Medulla oblongata (tissue), 1 donor: ENCODE measurements at regions not wholly inside any gene's neighbourhood (a gene's known extent, or its start where the extent isn't known, plus 50 kb on each side); places are given as distances from the start of the nearest gene placed in this dataset.
"Not testable (repeated sequence)": the region's sequence is repeated elsewhere in the genome, so short reads cannot be mapped to it uniquely, and the experiment has no call there.

Source experiments
- DNase-seq: peaks from one replicate; pipeline ENCODE4 v3.0.0-alpha.2; 2015; ENCODE audit errors: extremely low spot score

GRCh38 chr7:114293289-114294012, 121.2 kb upstream of the FOXP2 start:
- no peak for DNase-seq

GRCh38 chr7:114279901-114280300, 134.7 kb upstream of the FOXP2 start:
- DNase-seq, result no peak

GRCh38 chr7:114273218-114273617, 141.4 kb upstream of the FOXP2 start:
- DNase-seq, result no peak

- no peak for DNase-seq
These were observed 144.9 kb upstream of the FOXP2 start for GRCh38 chr7:114269714-114270113.

GRCh38 chr7:114267550-114267949, 147.1 kb upstream of the FOXP2 start:
- not testable (repeated sequence) for DNase-seq

GRCh38 chr7:114264023-114264422, 150.6 kb upstream of the FOXP2 start:
- no peak for DNase-seq

- DNase-seq, result no peak
These were observed 151.4 kb upstream of the FOXP2 start for GRCh38 chr7:114263219-114263618.

GRCh38 chr7:114255404-114255841, 159.2 kb upstream of the FOXP2 start:
- no peak for DNase-seq

- DNase-seq, result no peak
These were observed 171.0 kb upstream of the FOXP2 start for GRCh38 chr7:114243646-114244045.

GRCh38 chr7:114242992-114243507, 171.6 kb upstream of the FOXP2 start:
- no peak for DNase-seq

- DNase-seq, result no peak
These were observed 185.4 kb upstream of the FOXP2 start for GRCh38 chr7:114229246-114229645.

- no peak for DNase-seq
These were observed 188.8 kb upstream of the FOXP2 start for GRCh38 chr7:114225784-114226183.

- no peak for DNase-seq
These were observed 196.3 kb upstream of the FOXP2 start for GRCh38 chr7:114218283-114218682.

- DNase-seq, result peak; percentile 7
These were observed 197.4 kb upstream of the FOXP2 start for GRCh38 chr7:114217026-114217806.

GRCh38 chr7:114214466-114214865, 200.1 kb upstream of the FOXP2 start:
- no peak for DNase-seq

GRCh38 chr7:114212721-114213429, 201.7 kb upstream of the FOXP2 start:
- DNase-seq, result no peak

- no peak for DNase-seq
These were observed 204.6 kb upstream of the FOXP2 start for GRCh38 chr7:114209968-114210367.

GRCh38 chr7:114206688-114207087, 207.9 kb upstream of the FOXP2 start:
- no peak for DNase-seq

- DNase-seq, result no peak
These were observed 218.1 kb upstream of the FOXP2 start for GRCh38 chr7:114196517-114196916.

- no peak for DNase-seq
These were observed 224.2 kb upstream of the FOXP2 start for GRCh38 chr7:114190387-114190786.

- DNase-seq, result no peak
These were observed 231.1 kb upstream of the FOXP2 start for GRCh38 chr7:114183311-114184088.
